ENCODE measurements at regions not wholly inside any gene's neighbourhood (a gene's known extent, or its start where the extent isn't known, plus 50 kb on each side); places are given as distances from the start of the nearest gene placed in this dataset.

DNA sequence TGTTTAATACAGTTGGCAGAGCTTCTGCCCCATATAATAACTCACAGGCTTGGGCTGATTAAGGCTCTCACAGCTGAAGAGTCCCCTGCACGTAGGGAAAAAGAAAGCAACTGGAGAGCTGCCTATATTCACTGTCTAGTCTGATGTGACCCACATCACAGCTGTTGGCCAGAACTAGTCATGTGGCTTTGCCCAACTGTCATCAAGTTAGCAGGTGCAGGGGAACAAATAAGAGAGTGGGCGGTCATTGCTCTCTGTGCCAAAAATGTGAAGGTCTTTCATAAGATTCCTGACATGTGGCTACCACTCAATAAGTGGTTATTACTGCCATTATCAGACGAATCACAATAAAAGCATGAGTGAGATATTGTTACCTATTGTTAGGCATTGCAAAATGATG, 665.2 kb downstream of the DOK5 start:
- TF ChIP-seq ZNF70 (CRISPR knock-in tag; IDR thresholded peaks at IDR 0.05) (no peak), ZC3H10 (CRISPR knock-in tag; IDR thresholded peaks at IDR 0.05) (no peak), ISL1 (CRISPR knock-in tag; IDR thresholded peaks at IDR 0.05) (no peak), ZNF565 (CRISPR knock-in tag; conservative IDR thresholded peaks at IDR 0.05; ENCODE audit: low read depth) (no peak), ZFP3 (CRISPR knock-in tag; IDR thresholded peaks at IDR 0.05) (no peak), RARB (CRISPR knock-in tag; IDR thresholded peaks at IDR 0.05) (no peak), TCF4 (CRISPR knock-in tag; IDR thresholded peaks at IDR 0.05; ENCODE audit: borderline replicate concordance) (no peak), TOX (CRISPR knock-in tag; IDR thresholded peaks at IDR 0.05; ENCODE audit: borderline replicate concordance) (no peak), GLIS3 (CRISPR knock-in tag; IDR thresholded peaks at IDR 0.05) (no peak), BACH2 (CRISPR knock-in tag; IDR thresholded peaks at IDR 0.05; ENCODE audit: borderline replicate concordance) (no peak), CSDC2 (CRISPR knock-in tag; IDR thresholded peaks at IDR 0.05) (no peak)
- TF ChIP-seq, protein P1, sequence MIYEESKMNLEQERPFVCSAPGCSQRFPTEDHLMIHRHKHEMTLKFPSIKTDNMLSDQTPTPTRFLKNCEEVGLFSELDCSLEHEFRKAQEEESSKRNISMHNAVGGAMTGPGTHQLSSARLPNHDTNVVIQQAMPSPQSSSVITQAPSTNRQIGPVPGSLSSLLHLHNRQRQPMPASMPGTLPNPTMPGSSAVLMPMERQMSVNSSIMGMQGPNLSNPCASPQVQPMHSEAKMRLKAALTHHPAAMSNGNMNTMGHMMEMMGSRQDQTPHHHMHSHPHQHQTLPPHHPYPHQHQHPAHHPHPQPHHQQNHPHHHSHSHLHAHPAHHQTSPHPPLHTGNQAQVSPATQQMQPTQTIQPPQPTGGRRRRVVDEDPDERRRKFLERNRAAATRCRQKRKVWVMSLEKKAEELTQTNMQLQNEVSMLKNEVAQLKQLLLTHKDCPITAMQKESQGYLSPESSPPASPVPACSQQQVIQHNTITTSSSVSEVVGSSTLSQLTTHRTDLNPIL (CRISPR knock-in tag; IDR thresholded peaks at IDR 0.05; ENCODE audit: low read depth): no peak
- TF ChIP-seq, protein P2, sequence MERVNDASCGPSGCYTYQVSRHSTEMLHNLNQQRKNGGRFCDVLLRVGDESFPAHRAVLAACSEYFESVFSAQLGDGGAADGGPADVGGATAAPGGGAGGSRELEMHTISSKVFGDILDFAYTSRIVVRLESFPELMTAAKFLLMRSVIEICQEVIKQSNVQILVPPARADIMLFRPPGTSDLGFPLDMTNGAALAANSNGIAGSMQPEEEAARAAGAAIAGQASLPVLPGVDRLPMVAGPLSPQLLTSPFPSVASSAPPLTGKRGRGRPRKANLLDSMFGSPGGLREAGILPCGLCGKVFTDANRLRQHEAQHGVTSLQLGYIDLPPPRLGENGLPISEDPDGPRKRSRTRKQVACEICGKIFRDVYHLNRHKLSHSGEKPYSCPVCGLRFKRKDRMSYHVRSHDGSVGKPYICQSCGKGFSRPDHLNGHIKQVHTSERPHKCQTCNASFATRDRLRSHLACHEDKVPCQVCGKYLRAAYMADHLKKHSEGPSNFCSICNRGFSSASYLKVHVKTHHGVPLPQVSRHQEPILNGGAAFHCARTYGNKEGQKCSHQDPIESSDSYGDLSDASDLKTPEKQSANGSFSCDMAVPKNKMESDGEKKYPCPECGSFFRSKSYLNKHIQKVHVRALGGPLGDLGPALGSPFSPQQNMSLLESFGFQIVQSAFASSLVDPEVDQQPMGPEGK (CRISPR knock-in tag; IDR thresholded peaks at IDR 0.05; ENCODE audit: borderline replicate concordance): no peak
- ATAC-seq: no peak

DNA sequence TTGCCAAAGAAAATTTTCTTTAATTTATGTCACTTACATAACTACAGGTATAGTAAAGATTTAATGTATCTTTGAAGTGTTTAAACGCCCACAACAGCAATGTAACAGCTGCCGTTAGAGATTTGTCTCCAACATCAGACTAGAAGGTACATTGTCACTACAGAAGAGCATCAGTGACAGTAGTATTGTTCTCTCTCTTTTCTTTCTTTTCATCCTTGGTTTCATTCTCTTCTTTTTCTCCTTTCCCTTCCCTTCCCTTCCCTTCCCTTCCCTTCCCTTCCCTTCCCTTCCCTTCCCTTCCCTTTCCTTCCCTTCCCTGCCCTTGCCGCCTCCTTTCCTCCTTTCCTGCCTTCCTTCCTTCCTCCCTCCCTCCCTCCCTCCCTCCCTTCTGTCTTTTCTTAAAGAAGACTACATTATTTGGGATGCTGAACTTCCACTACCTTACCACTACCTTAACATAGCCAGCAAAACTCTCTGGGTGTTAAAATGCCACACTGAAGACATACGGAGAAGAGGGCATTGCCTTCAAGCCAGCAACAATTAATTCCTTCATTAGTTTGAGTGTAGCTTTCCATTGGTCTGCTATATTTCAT, 663.9 kb downstream of the DOK5 start:
- TF ChIP-seq ZC3H10 (CRISPR knock-in tag; IDR thresholded peaks at IDR 0.05): no peak
- TF ChIP-seq ZFP3 (CRISPR knock-in tag; IDR thresholded peaks at IDR 0.05): no peak
- no peak for TF ChIP-seq ISL1 (CRISPR knock-in tag; IDR thresholded peaks at IDR 0.05)
- TF ChIP-seq, protein P2 (CRISPR knock-in tag; IDR thresholded peaks at IDR 0.05; ENCODE audit: borderline replicate concordance): no peak
- no peak for TF ChIP-seq RARB (CRISPR knock-in tag; IDR thresholded peaks at IDR 0.05)
- no peak for TF ChIP-seq ZFP30 (CRISPR knock-in tag; IDR thresholded peaks at IDR 0.05)
- TF ChIP-seq TCF4 (CRISPR knock-in tag; IDR thresholded peaks at IDR 0.05; ENCODE audit: borderline replicate concordance): no peak
- TF ChIP-seq ZNF70 (CRISPR knock-in tag; IDR thresholded peaks at IDR 0.05): no peak
- TF ChIP-seq ZNF8 (CRISPR knock-in tag; IDR thresholded peaks at IDR 0.05): no peak
- TF ChIP-seq CSDC2 (CRISPR knock-in tag; IDR thresholded peaks at IDR 0.05): no peak
- TF ChIP-seq, protein P1 (CRISPR knock-in tag; IDR thresholded peaks at IDR 0.05; ENCODE audit: low read depth): no peak
- TF ChIP-seq TOX (CRISPR knock-in tag; IDR thresholded peaks at IDR 0.05; ENCODE audit: borderline replicate concordance): no peak
- TF ChIP-seq BACH2 (CRISPR knock-in tag; IDR thresholded peaks at IDR 0.05; ENCODE audit: borderline replicate concordance): no peak
- ATAC-seq: no peak

DNA sequence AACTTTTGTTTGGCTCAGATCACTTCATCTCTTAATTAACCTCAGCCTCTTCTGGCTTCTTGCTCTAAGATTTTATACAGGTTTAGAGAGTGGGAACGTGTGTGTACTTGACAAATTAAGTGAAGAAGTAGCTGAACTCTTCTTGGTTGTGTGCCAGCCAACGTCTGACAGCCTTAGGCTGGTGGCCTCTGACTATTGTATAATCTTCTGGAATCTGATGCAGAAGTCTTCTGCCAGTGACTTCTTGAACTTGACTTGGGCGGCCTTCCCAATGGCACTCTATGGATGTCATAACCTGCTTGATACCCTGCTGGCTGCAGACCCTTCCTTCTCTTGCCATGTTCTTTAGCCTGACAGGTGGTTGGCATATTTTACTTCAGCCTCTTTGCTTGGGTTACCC, 660.5 kb downstream of the DOK5 start:
- no peak for ATAC-seq
- TF ChIP-seq GLIS3 (CRISPR knock-in tag; IDR thresholded peaks at IDR 0.05): no peak

DNA sequence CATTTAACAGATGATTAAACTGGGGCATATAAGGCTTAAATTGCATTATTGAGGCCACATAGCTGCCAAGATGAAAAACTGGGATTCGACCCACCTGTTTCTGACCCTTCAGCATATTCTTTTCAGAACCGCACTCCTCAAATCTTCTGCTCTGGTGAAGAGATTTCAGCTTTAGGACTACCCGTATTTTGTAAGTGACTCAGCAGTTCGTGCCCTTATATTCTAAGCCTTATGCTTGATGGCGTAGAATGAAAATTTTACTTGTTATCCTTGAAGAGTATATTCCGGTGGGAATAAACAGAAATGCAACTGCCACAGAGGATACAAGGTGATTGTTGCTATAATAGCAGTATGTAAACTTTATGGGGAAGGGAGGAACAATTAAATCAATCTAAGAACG, 657.1 kb downstream of the DOK5 start:
- ATAC-seq: no peak
- TF ChIP-seq ISL1 (CRISPR knock-in tag; IDR thresholded peaks at IDR 0.05): no peak
- TF ChIP-seq PPARA (CRISPR knock-in tag; IDR thresholded peaks at IDR 0.05; ENCODE audit: borderline replicate concordance): no peak
- no peak for TF ChIP-seq ZC3H10 (CRISPR knock-in tag; IDR thresholded peaks at IDR 0.05)
- no peak for TF ChIP-seq CSDC2 (CRISPR knock-in tag; IDR thresholded peaks at IDR 0.05)
- TF ChIP-seq RARB (CRISPR knock-in tag; IDR thresholded peaks at IDR 0.05): no peak
- TF ChIP-seq SNAI2 (CRISPR knock-in tag; IDR thresholded peaks at IDR 0.05): no peak
- no peak for TF ChIP-seq ESRRG (CRISPR knock-in tag; IDR thresholded peaks at IDR 0.05)
- TF ChIP-seq ZNF70 (CRISPR knock-in tag; IDR thresholded peaks at IDR 0.05): no peak
- no peak for TF ChIP-seq BACH2 (CRISPR knock-in tag; IDR thresholded peaks at IDR 0.05; ENCODE audit: borderline replicate concordance)
- TF ChIP-seq ZNF8 (CRISPR knock-in tag; IDR thresholded peaks at IDR 0.05): no peak
- TF ChIP-seq, protein P1 (CRISPR knock-in tag; IDR thresholded peaks at IDR 0.05; ENCODE audit: low read depth): no peak
- TF ChIP-seq ARNTL (CRISPR knock-in tag; IDR thresholded peaks at IDR 0.05; ENCODE audit: borderline replicate concordance, low read depth): no peak
- TF ChIP-seq, protein P3, sequence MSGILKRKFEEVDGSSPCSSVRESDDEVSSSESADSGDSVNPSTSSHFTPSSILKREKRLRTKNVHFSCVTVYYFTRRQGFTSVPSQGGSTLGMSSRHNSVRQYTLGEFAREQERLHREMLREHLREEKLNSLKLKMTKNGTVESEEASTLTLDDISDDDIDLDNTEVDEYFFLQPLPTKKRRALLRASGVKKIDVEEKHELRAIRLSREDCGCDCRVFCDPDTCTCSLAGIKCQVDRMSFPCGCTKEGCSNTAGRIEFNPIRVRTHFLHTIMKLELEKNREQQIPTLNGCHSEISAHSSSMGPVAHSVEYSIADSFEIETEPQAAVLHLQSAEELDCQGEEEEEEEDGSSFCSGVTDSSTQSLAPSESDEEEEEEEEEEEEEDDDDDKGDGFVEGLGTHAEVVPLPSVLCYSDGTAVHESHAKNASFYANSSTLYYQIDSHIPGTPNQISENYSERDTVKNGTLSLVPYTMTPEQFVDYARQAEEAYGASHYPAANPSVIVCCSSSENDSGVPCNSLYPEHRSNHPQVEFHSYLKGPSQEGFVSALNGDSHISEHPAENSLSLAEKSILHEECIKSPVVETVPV (CRISPR knock-in tag; IDR thresholded peaks at IDR 0.05): no peak
- TF ChIP-seq ZFP3 (CRISPR knock-in tag; IDR thresholded peaks at IDR 0.05): no peak
- no peak for TF ChIP-seq TOX (CRISPR knock-in tag; IDR thresholded peaks at IDR 0.05; ENCODE audit: borderline replicate concordance)
- TF ChIP-seq, protein P4, sequence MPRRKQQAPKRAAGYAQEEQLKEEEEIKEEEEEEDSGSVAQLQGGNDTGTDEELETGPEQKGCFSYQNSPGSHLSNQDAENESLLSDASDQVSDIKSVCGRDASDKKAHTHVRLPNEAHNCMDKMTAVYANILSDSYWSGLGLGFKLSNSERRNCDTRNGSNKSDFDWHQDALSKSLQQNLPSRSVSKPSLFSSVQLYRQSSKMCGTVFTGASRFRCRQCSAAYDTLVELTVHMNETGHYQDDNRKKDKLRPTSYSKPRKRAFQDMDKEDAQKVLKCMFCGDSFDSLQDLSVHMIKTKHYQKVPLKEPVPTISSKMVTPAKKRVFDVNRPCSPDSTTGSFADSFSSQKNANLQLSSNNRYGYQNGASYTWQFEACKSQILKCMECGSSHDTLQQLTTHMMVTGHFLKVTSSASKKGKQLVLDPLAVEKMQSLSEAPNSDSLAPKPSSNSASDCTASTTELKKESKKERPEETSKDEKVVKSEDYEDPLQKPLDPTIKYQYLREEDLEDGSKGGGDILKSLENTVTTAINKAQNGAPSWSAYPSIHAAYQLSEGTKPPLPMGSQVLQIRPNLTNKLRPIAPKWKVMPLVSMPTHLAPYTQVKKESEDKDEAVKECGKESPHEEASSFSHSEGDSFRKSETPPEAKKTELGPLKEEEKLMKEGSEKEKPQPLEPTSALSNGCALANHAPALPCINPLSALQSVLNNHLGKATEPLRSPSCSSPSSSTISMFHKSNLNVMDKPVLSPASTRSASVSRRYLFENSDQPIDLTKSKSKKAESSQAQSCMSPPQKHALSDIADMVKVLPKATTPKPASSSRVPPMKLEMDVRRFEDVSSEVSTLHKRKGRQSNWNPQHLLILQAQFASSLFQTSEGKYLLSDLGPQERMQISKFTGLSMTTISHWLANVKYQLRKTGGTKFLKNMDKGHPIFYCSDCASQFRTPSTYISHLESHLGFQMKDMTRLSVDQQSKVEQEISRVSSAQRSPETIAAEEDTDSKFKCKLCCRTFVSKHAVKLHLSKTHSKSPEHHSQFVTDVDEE (CRISPR knock-in tag; IDR thresholded peaks at IDR 0.05): no peak
- no peak for TF ChIP-seq TCF4 (CRISPR knock-in tag; IDR thresholded peaks at IDR 0.05; ENCODE audit: borderline replicate concordance)

Measured in SK-N-SH treated with all-trans-retinoic acid at 6 μM for 48 hours (cell line).